ENCODE measurements at regions not wholly inside any gene's neighbourhood (a gene's known extent, or its start where the extent isn't known, plus 50 kb on each side); places are given as distances from the start of the nearest gene placed in this dataset.

- TF ChIP-seq CTCF (conservative IDR thresholded peaks at IDR 0.05; ENCODE audit: low read length) (no peak), EZH2phosphoT487 (IDR thresholded peaks at IDR 0.05; ENCODE audit: borderline replicate concordance) (no peak)
Measured at GRCh38 chr7:119197172-119197876, 972.8 kb downstream of the ANKRD7 start.

Data from Loucy (cell line).